Lower leg skin (tissue), 4 donors: ENCODE measurements at regions not wholly inside any gene's neighbourhood (a gene's known extent, or its start where the extent isn't known, plus 50 kb on each side); places are given as distances from the start of the nearest gene placed in this dataset.

ENCODE experiments used
- DNase-seq, 2 donors: peaks; one replicate each; pipeline ENCODE4 v3.0.0-alpha.2; 2019; ENCODE audit warnings: low spot score in 2 of 2
- H3K4me3 ChIP-seq: fragments of 200-600 bp; sonication (generic); 2 replicates; pipeline ENCODE4 v1.5.1; 2017; ENCODE audit warnings: mild to moderate bottlenecking, low read depth; ENCODE audit not compliant: poor library complexity, severe bottlenecking
- CTCF ChIP-seq, 3 donors: fragments of 450-650 bp; IDR thresholded peaks; one replicate each; pipeline ENCODE4 v1.5.1; 2016; ENCODE audit warnings: antibody characterized with exemption in 3 of 3, mild to moderate bottlenecking in 3 of 3, moderate library complexity in 2 of 3
- POLR2A ChIP-seq, 2 donors: fragments of 450-650 bp; IDR thresholded peaks; one replicate each; pipeline ENCODE4 v1.6.1; 2016 to 2017; ENCODE audit warnings: antibody characterized with exemption in 2 of 2, mild to moderate bottlenecking in 1 of 2, moderate library complexity in 1 of 2
- WGBS, 2 donors: methylation state at CpG; one replicate each; pipeline ENCODE4 v1.1.5; 2018; 5-methylcytosine and 5-hydroxymethylcytosine counted together
- intact Hi-C: fragments of 100-400 bp; cut with DNase I; formaldehyde crosslinking; loops from one replicate; pipeline ENCODE4 v1.15.0; 2023; ENCODE audit warnings: low total_unique reads

- H3K4me3 ChIP-seq: no peak overlapping the region
- DNase-seq: no peak
- intact Hi-C loops: no loop called here
- TF ChIP-seq CTCF (IDR thresholded peaks at IDR 0.05) (no peak), POLR2A (IDR thresholded peaks at IDR 0.05) (no peak)
- WGBS, 2 donors: 85 to 87% methylated on average over 2 of the region's 2 CpGs
Measured at GRCh38 chr7:69402696-69403095, 195.6 kb upstream of the AUTS2 start.

- intact Hi-C loops: no loop called here
- H3K4me3 ChIP-seq: no peak overlapping the region
- DNase-seq: no peak
- 60 to 66% methylated on average over 2 of the region's 2 CpGs for WGBS, 2 donors
- TF ChIP-seq POLR2A (IDR thresholded peaks at IDR 0.05) (no peak), CTCF (IDR thresholded peaks at IDR 0.05) (no peak)
Measured at GRCh38 chr7:69403169-69403568, 195.1 kb upstream of the AUTS2 start.

DNA sequence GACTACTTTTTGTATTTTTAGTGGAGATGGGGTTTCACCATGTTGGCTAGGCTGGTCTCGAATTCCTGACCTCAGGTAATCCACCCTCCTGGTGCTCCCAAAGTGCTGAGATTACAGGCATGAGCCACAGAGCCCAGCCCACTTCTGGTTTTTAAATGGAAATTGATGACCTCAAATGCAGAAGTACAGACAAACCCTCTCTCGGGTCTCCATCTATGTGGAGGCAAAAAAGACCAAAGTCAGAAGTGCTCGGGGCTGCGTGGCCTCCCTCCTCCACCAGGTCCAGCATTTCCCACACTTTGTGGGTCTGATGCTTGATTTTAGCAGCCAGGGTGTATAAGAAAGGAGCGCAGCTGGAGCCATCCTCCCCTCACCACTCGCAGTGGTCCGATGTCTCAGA, 187.3 kb upstream of the AUTS2 start:
- intact Hi-C loops: no loop called here
- WGBS, 2 donors: 83 to 89% methylated on average over 7 of the region's 7 CpGs
- DNase-seq: no peak
- H3K4me3 ChIP-seq: no peak overlapping the region
- no peak for TF ChIP-seq POLR2A (IDR thresholded peaks at IDR 0.05)
- no peak for TF ChIP-seq CTCF (IDR thresholded peaks at IDR 0.05)

- TF ChIP-seq CTCF (IDR thresholded peaks at IDR 0.05) (no peak), POLR2A (IDR thresholded peaks at IDR 0.05) (no peak)
- intact Hi-C loops: no loop called here
- no peak overlapping the region for H3K4me3 ChIP-seq
- DNase-seq: no peak
- WGBS, 2 donors: 84 to 86% methylated on average over 8 of the region's 8 CpGs
Measured at GRCh38 chr7:69411466-69411865, 186.8 kb upstream of the AUTS2 start.

GRCh38 chr7:69412331-69413146, 185.7 kb upstream of the AUTS2 start:
- 25 to 35% methylated on average over 9 of the region's 9 CpGs for WGBS, 2 donors
- peak in 1 of 2 donors; percentile 68 for DNase-seq
- intact Hi-C loops: no loop called here

More at GRCh38 chr7:69412331-69413146, 185.7 kb upstream of the AUTS2 start:
- no peak for TF ChIP-seq CTCF (IDR thresholded peaks at IDR 0.05)
- no peak for TF ChIP-seq POLR2A (IDR thresholded peaks at IDR 0.05)
- H3K4me3 ChIP-seq: no peak overlapping the region
